MM.1S (cell line): ENCODE measurements at regions not wholly inside any gene's neighbourhood (a gene's known extent, or its start where the extent isn't known, plus 50 kb on each side); places are given as distances from the start of the nearest gene placed in this dataset.
"Not testable (repeated sequence)": the region's sequence is repeated elsewhere in the genome, so short reads cannot be mapped to it uniquely, and the experiment has no call there.

Experiments used
- DNase-seq: peaks from one replicate; pipeline ENCODE4 v3.0.0-alpha.2; 2015
- H2AFZ ChIP-seq: fragments of 300-600 bp; sonication (generic); 2 replicates; pipeline ENCODE4 v1.6.0; 2016; ENCODE audit warnings: antibody characterized with exemption, low read length
- H3F3A ChIP-seq: fragments of 300-600 bp; sonication (generic); 2 replicates; pipeline ENCODE4 v1.6.1; 2016; ENCODE audit warnings: mild to moderate bottlenecking, antibody characterized with exemption, low read length, moderate library complexity, mixed read lengths; ENCODE audit not compliant: insufficient read depth
- H3K27ac ChIP-seq: fragments of 300-600 bp; sonication (generic); 2 replicates; pipeline ENCODE4 v1.5.1; 2016; ENCODE audit warnings: mild to moderate bottlenecking, low read length
- H3K27me3 ChIP-seq: fragments of 300-600 bp; sonication (generic); replicated peaks from 2 replicates; pipeline ENCODE4 v1.6.0; 2016; ENCODE audit warnings: low read length; ENCODE audit not compliant: insufficient read depth
- H3K36me3 ChIP-seq: fragments of 300-600 bp; sonication (generic); replicated peaks from 2 replicates; pipeline ENCODE4 v1.6.1; 2016; ENCODE audit warnings: mild to moderate bottlenecking, low read length, mixed read lengths; ENCODE audit not compliant: insufficient read depth
- H3K4me1 ChIP-seq: fragments of 300-600 bp; sonication (generic); 2 replicates; pipeline ENCODE4 v1.6.1; 2016; ENCODE audit warnings: low read length, mixed read lengths
- H3K4me2 ChIP-seq: fragments of 300-600 bp; sonication (generic); 2 replicates; pipeline ENCODE4 v1.6.0; 2016; ENCODE audit warnings: low read depth, low read length
- H3K4me3 ChIP-seq: fragments of 300-600 bp; sonication (generic); 2 replicates; pipeline ENCODE4 v1.5.1; 2016; ENCODE audit warnings: low read length, mixed read lengths
- H3K79me2 ChIP-seq: fragments of 300-600 bp; sonication (generic); 2 replicates; pipeline ENCODE4 v1.6.1; 2016; ENCODE audit warnings: mixed run types, low read length, mixed read lengths
- H3K9ac ChIP-seq: fragments of 300-600 bp; sonication (generic); 2 replicates; pipeline ENCODE4 v1.6.1; 2016; ENCODE audit warnings: low read length, mixed read lengths
- H3K9me2 ChIP-seq: fragments of 300-600 bp; sonication (generic); replicated peaks from 2 replicates; pipeline ENCODE4 v1.6.1; 2016; ENCODE audit warnings: mild to moderate bottlenecking, low read length, mixed read lengths; ENCODE audit not compliant: insufficient read depth
- H3K9me3 ChIP-seq: fragments of 300-600 bp; sonication (generic); replicated peaks from 2 replicates; pipeline ENCODE4 v1.6.1; 2016; ENCODE audit warnings: mild to moderate bottlenecking, low read length, mixed read lengths; ENCODE audit not compliant: insufficient read depth
- H4K20me1 ChIP-seq: fragments of 300-600 bp; sonication (generic); 2 replicates; pipeline ENCODE4 v1.6.1; 2016; ENCODE audit warnings: mild to moderate bottlenecking, low read length, moderate library complexity, mixed read lengths; ENCODE audit not compliant: insufficient read depth
- EZH2 ChIP-seq: fragments of 300-600 bp; sonication (generic); optimal IDR thresholded peaks from 2 replicates; pipeline ENCODE3; 2017; ENCODE audit warnings: low read depth, mild to moderate bottlenecking, antibody characterized with exemption, low read length, mixed read lengths
- EZH2phosphoT487 ChIP-seq: fragments of 300-600 bp; sonication (generic); IDR thresholded peaks from 2 replicates; pipeline ENCODE4 v1.6.1; 2018; ENCODE audit warnings: antibody characterized with exemption, low read length
- TF ChIP-seq, protein P1 (sequence below): fragments of 300-600 bp; sonication (generic); IDR thresholded peaks from 2 replicates; pipeline ENCODE4 v1.5.1; 2016; ENCODE audit warnings: antibody characterized with exemption, low read length, mixed read lengths

- no peak overlapping the region for H3K9ac ChIP-seq
- H3K9me3 ChIP-seq: no peaks in the 10 kb centered on the region
- TF ChIP-seq EZH2phosphoT487: no peak
- TF ChIP-seq, protein P1, sequence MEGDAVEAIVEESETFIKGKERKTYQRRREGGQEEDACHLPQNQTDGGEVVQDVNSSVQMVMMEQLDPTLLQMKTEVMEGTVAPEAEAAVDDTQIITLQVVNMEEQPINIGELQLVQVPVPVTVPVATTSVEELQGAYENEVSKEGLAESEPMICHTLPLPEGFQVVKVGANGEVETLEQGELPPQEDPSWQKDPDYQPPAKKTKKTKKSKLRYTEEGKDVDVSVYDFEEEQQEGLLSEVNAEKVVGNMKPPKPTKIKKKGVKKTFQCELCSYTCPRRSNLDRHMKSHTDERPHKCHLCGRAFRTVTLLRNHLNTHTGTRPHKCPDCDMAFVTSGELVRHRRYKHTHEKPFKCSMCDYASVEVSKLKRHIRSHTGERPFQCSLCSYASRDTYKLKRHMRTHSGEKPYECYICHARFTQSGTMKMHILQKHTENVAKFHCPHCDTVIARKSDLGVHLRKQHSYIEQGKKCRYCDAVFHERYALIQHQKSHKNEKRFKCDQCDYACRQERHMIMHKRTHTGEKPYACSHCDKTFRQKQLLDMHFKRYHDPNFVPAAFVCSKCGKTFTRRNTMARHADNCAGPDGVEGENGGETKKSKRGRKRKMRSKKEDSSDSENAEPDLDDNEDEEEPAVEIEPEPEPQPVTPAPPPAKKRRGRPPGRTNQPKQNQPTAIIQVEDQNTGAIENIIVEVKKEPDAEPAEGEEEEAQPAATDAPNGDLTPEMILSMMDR: no peak
- TF ChIP-seq EZH2: no peak
- H3K4me1 ChIP-seq: no peaks in the 10 kb centered on the region
- no peaks in the 10 kb centered on the region for H3K79me2 ChIP-seq
- H3K9me2 ChIP-seq: no peaks in the 10 kb centered on the region
- no peaks in the 10 kb centered on the region for H3K27me3 ChIP-seq
- H3K27ac ChIP-seq: no peak overlapping the region
- no peak overlapping the region for H3K4me3 ChIP-seq
- no peaks in the 10 kb centered on the region for H3F3A ChIP-seq
- no peaks in the 10 kb centered on the region for H4K20me1 ChIP-seq
- H2AFZ ChIP-seq: no peak overlapping the region
- no peaks in the 10 kb centered on the region for H3K36me3 ChIP-seq
- no peak for DNase-seq
- H3K4me2 ChIP-seq: no peak overlapping the region
Measured at GRCh38 chr2:115999039-115999438, 1556.6 kb downstream of the DPP10 start.

GRCh38 chr2:116023026-116023425 is 1580.6 kb downstream of the DPP10 start:
- Histone ChIP-seq H3K9me2 (no peaks in the 10 kb centered on the region), H3K4me2 (no peak overlapping the region), H3K36me3 (no peaks in the 10 kb centered on the region), H3F3A (no peaks in the 10 kb centered on the region), H3K9ac (no peak overlapping the region), H3K4me1 (no peaks in the 10 kb centered on the region), H3K9me3 (no peaks in the 10 kb centered on the region), H4K20me1 (no peaks in the 10 kb centered on the region), H3K27ac (no peak overlapping the region), H2AFZ (no peak overlapping the region), H3K4me3 (no peak overlapping the region), H3K79me2 (no peaks in the 10 kb centered on the region), H3K27me3 (no peaks in the 10 kb centered on the region)
- no peak for DNase-seq
- TF ChIP-seq EZH2: no peak

- H3K4me1 ChIP-seq, H3K36me3 ChIP-seq, H3K9me2 ChIP-seq, H4K20me1 ChIP-seq, DNase-seq, H2AFZ ChIP-seq, H3F3A ChIP-seq, H3K9ac ChIP-seq, H3K4me3 ChIP-seq, H3K79me2 ChIP-seq, H3K27ac ChIP-seq, H3K9me3 ChIP-seq, H3K4me2 ChIP-seq, H3K27me3 ChIP-seq: not testable (repeated sequence)
Measured at GRCh38 chr2:116038758-116039157, 1596.3 kb downstream of the DPP10 start.

GRCh38 chr2:116042530-116042929 is 1600.1 kb downstream of the DPP10 start:
- H3K9me2 ChIP-seq: no peaks in the 10 kb centered on the region
- H3K27ac ChIP-seq: no peak overlapping the region
- no peaks in the 10 kb centered on the region for H3K9me3 ChIP-seq
- no peak overlapping the region for H3K9ac ChIP-seq
- H3K4me2 ChIP-seq: no peak overlapping the region
- no peaks in the 10 kb centered on the region for H3K4me1 ChIP-seq
- H3K36me3 ChIP-seq: no peaks in the 10 kb centered on the region
- no peak for DNase-seq
- H3K79me2 ChIP-seq: no peaks in the 10 kb centered on the region
- TF ChIP-seq EZH2 (no peak), EZH2phosphoT487 (no peak)
- TF ChIP-seq, protein P1: no peak
- no peaks in the 10 kb centered on the region for H3F3A ChIP-seq
- H4K20me1 ChIP-seq: no peaks in the 10 kb centered on the region
- H2AFZ ChIP-seq: no peak overlapping the region
- H3K4me3 ChIP-seq: no peak overlapping the region
- no peaks in the 10 kb centered on the region for H3K27me3 ChIP-seq
